ENCODE measurements at regions not wholly inside any gene's neighbourhood (a gene's known extent, or its start where the extent isn't known, plus 50 kb on each side); places are given as distances from the start of the nearest gene placed in this dataset.

GRCh38 chr20:43295263-43295662, 105.6 kb upstream of the PTPRT start:
- WGBS: 87% methylated on average over 9 of the region's 9 CpGs
- H3K4me1 ChIP-seq (ENCODE audit: control insufficient read depth, insufficient read depth, low read depth, low read length): no peaks in the 10 kb centered on the region

GRCh38 chr20:43294031-43294430, 104.3 kb upstream of the PTPRT start:
- WGBS: 65% methylated on average over 2 of the region's 4 CpGs
- no peak overlapping the region for H4K91ac ChIP-seq (ENCODE audit: low read length)
- H3K79me1 ChIP-seq (replicated peaks; ENCODE audit: low read length, poor library complexity, severe bottlenecking): no peaks in the 10 kb centered on the region

More at GRCh38 chr20:43295263-43295662, 105.6 kb upstream of the PTPRT start:
- no peak overlapping the region for H3K4me3 ChIP-seq (ENCODE audit: insufficient read depth in 1 of 2, low read depth in 1 of 2, low read length in 2 of 2)
- no peak for DNase-seq
- H3K27me3 ChIP-seq (ENCODE audit: control insufficient read depth in 1 of 2, insufficient read depth in 1 of 2, low read length in 2 of 2): peaks cover 0 to 15% of the 10 kb centered on the region in 2 experiments
- H2BK12ac ChIP-seq (ENCODE audit: low read length in 2 of 2): no peak overlapping the region
- H3K27ac ChIP-seq (ENCODE audit: low read length, poor library complexity, severe bottlenecking): no peak overlapping the region
- no peak overlapping the region for H2BK15ac ChIP-seq (ENCODE audit: low read depth, poor library complexity, severe bottlenecking)
- H3K9me3 ChIP-seq (ENCODE audit: control insufficient read depth, low read length): peaks cover 11% of the 10 kb centered on the region
- no peak overlapping the region for H3K9ac ChIP-seq (ENCODE audit: low read length)
- no peak overlapping the region for H3K4me2 ChIP-seq (ENCODE audit: low read length, poor library complexity, severe bottlenecking)
- no peak overlapping the region for H3K14ac ChIP-seq (ENCODE audit: low read length in 2 of 2)
- no peak overlapping the region for H4K8ac ChIP-seq (ENCODE audit: low read length)
- no peak overlapping the region for H2BK120ac ChIP-seq (ENCODE audit: low read depth, low read length)
- H2AFZ ChIP-seq (ENCODE audit: low read depth, low read length): no peak overlapping the region
- H3K4ac ChIP-seq (ENCODE audit: low read depth in 1 of 2, low read length in 2 of 2): no peak overlapping the region
- H2AK5ac ChIP-seq (ENCODE audit: low read length, severe bottlenecking): no peak overlapping the region
- H3K79me1 ChIP-seq (replicated peaks; ENCODE audit: low read length, poor library complexity, severe bottlenecking): no peaks in the 10 kb centered on the region
- no peak overlapping the region for H2BK5ac ChIP-seq (ENCODE audit: low read depth, low read length, poor library complexity, severe bottlenecking)
- H3K18ac ChIP-seq (ENCODE audit: low read depth in 1 of 2, low read length in 2 of 2): no peak overlapping the region
- H3K36me3 ChIP-seq (ENCODE audit: control insufficient read depth in 1 of 2, insufficient read depth in 2 of 2, low read depth in 1 of 2, low read length in 2 of 2): no peaks in the 10 kb centered on the region
- no peak overlapping the region for H4K91ac ChIP-seq (ENCODE audit: low read length)
- H3K23ac ChIP-seq (ENCODE audit: low read length in 2 of 2): no peak overlapping the region

GRCh38 chr20:43293068-43293786, 103.5 kb upstream of the PTPRT start:
- peaks cover 11% of the 10 kb centered on the region for H3K9me3 ChIP-seq (ENCODE audit: control insufficient read depth, low read length)
- H3K14ac ChIP-seq (ENCODE audit: low read length in 2 of 2): no peak overlapping the region
- no peak overlapping the region for H3K9ac ChIP-seq (ENCODE audit: low read length)
- H2AK5ac ChIP-seq (ENCODE audit: low read length, severe bottlenecking): no peak overlapping the region
- 78% methylated on average over 11 of the region's 11 CpGs for WGBS
- H2BK15ac ChIP-seq (ENCODE audit: low read depth, poor library complexity, severe bottlenecking): no peak overlapping the region
- peak overlapping the region; percentile 10 for H2AFZ ChIP-seq (ENCODE audit: low read depth, low read length)
- no peak overlapping the region for H4K8ac ChIP-seq (ENCODE audit: low read length)
- H3K27me3 ChIP-seq (ENCODE audit: control insufficient read depth in 1 of 2, insufficient read depth in 1 of 2, low read length in 2 of 2): peaks cover 0 to 15% of the 10 kb centered on the region in 2 experiments
- no peaks in the 10 kb centered on the region for H3K4me1 ChIP-seq (ENCODE audit: control insufficient read depth, insufficient read depth, low read depth, low read length)
- no peak overlapping the region for H2BK5ac ChIP-seq (ENCODE audit: low read depth, low read length, poor library complexity, severe bottlenecking)
- H3K4me3 ChIP-seq (ENCODE audit: insufficient read depth in 1 of 2, low read depth in 1 of 2, low read length in 2 of 2): no peak overlapping the region
- H2BK120ac ChIP-seq (ENCODE audit: low read depth, low read length): no peak overlapping the region
- H3K23ac ChIP-seq (ENCODE audit: low read length in 2 of 2): no peak overlapping the region
- H2BK12ac ChIP-seq (ENCODE audit: low read length in 2 of 2): no peak overlapping the region
- H3K79me1 ChIP-seq (replicated peaks; ENCODE audit: low read length, poor library complexity, severe bottlenecking): no peaks in the 10 kb centered on the region
- no peak for DNase-seq
- no peak overlapping the region for H3K18ac ChIP-seq (ENCODE audit: low read depth in 1 of 2, low read length in 2 of 2)
- no peaks in the 10 kb centered on the region for H3K36me3 ChIP-seq (ENCODE audit: control insufficient read depth in 1 of 2, insufficient read depth in 2 of 2, low read depth in 1 of 2, low read length in 2 of 2)
- no peak overlapping the region for H3K27ac ChIP-seq (ENCODE audit: low read length, poor library complexity, severe bottlenecking)
- H3K4me2 ChIP-seq (ENCODE audit: low read length, poor library complexity, severe bottlenecking): no peak overlapping the region
- H4K91ac ChIP-seq (ENCODE audit: low read length): no peak overlapping the region
- H3K4ac ChIP-seq (ENCODE audit: low read depth in 1 of 2, low read length in 2 of 2): no peak overlapping the region

More at GRCh38 chr20:43294031-43294430, 104.3 kb upstream of the PTPRT start:
- Histone ChIP-seq H3K4me2 (ENCODE audit: low read length, poor library complexity, severe bottlenecking) (no peak overlapping the region), H3K18ac (ENCODE audit: low read depth in 1 of 2, low read length in 2 of 2) (no peak overlapping the region), H3K23ac (ENCODE audit: low read length in 2 of 2) (no peak overlapping the region), H3K27ac (ENCODE audit: low read length, poor library complexity, severe bottlenecking) (no peak overlapping the region), H3K14ac (ENCODE audit: low read length in 2 of 2) (no peak overlapping the region), H2BK12ac (ENCODE audit: low read length in 2 of 2) (no peak overlapping the region), H2BK5ac (ENCODE audit: low read depth, low read length, poor library complexity, severe bottlenecking) (no peak overlapping the region), H3K9me3 (ENCODE audit: control insufficient read depth, low read length) (peaks cover 11% of the 10 kb centered on the region), H2AFZ (ENCODE audit: low read depth, low read length) (no peak overlapping the region), H3K4ac (ENCODE audit: low read depth in 1 of 2, low read length in 2 of 2) (no peak overlapping the region), H2BK120ac (ENCODE audit: low read depth, low read length) (no peak overlapping the region), H3K4me1 (ENCODE audit: control insufficient read depth, insufficient read depth, low read depth, low read length) (no peaks in the 10 kb centered on the region), H4K8ac (ENCODE audit: low read length) (no peak overlapping the region), H3K36me3 (ENCODE audit: control insufficient read depth in 1 of 2, insufficient read depth in 2 of 2, low read depth in 1 of 2, low read length in 2 of 2) (no peaks in the 10 kb centered on the region), H3K27me3 (ENCODE audit: control insufficient read depth in 1 of 2, insufficient read depth in 1 of 2, low read length in 2 of 2) (peaks cover 0 to 15% of the 10 kb centered on the region in 2 experiments), H3K4me3 (ENCODE audit: insufficient read depth in 1 of 2, low read depth in 1 of 2, low read length in 2 of 2) (no peak overlapping the region), H2AK5ac (ENCODE audit: low read length, severe bottlenecking) (no peak overlapping the region), H2BK15ac (ENCODE audit: low read depth, poor library complexity, severe bottlenecking) (no peak overlapping the region), H3K9ac (ENCODE audit: low read length) (no peak overlapping the region)
- DNase-seq: no peak

GRCh38 chr20:43292222-43292621, 102.5 kb upstream of the PTPRT start:
- no peak overlapping the region for H4K91ac ChIP-seq (ENCODE audit: low read length)
- WGBS: 78% methylated on average over 3 of the region's 3 CpGs

More at GRCh38 chr20:43292222-43292621, 102.5 kb upstream of the PTPRT start:
- Histone ChIP-seq H2AK5ac (ENCODE audit: low read length, severe bottlenecking) (no peak overlapping the region), H3K4ac (ENCODE audit: low read depth in 1 of 2, low read length in 2 of 2) (no peak overlapping the region), H4K8ac (ENCODE audit: low read length) (no peak overlapping the region), H2BK120ac (ENCODE audit: low read depth, low read length) (no peak overlapping the region), H3K9me3 (ENCODE audit: control insufficient read depth, low read length) (peaks cover 10% of the 10 kb centered on the region), H3K4me1 (ENCODE audit: control insufficient read depth, insufficient read depth, low read depth, low read length) (no peaks in the 10 kb centered on the region), H3K18ac (ENCODE audit: low read depth in 1 of 2, low read length in 2 of 2) (no peak overlapping the region), H3K14ac (ENCODE audit: low read length in 2 of 2) (no peak overlapping the region), H2BK15ac (ENCODE audit: low read depth, poor library complexity, severe bottlenecking) (no peak overlapping the region), H2AFZ (ENCODE audit: low read depth, low read length) (no peak overlapping the region), H3K79me1 (replicated peaks; ENCODE audit: low read length, poor library complexity, severe bottlenecking) (no peaks in the 10 kb centered on the region), H3K9ac (ENCODE audit: low read length) (no peak overlapping the region), H3K23ac (ENCODE audit: low read length in 2 of 2) (no peak overlapping the region), H3K4me3 (ENCODE audit: insufficient read depth in 1 of 2, low read depth in 1 of 2, low read length in 2 of 2) (no peak overlapping the region), H2BK5ac (ENCODE audit: low read depth, low read length, poor library complexity, severe bottlenecking) (no peak overlapping the region), H3K27ac (ENCODE audit: low read length, poor library complexity, severe bottlenecking) (no peak overlapping the region), H3K36me3 (ENCODE audit: control insufficient read depth in 1 of 2, insufficient read depth in 2 of 2, low read depth in 1 of 2, low read length in 2 of 2) (no peaks in the 10 kb centered on the region), H3K4me2 (ENCODE audit: low read length, poor library complexity, severe bottlenecking) (no peak overlapping the region), H2BK12ac (ENCODE audit: low read length in 2 of 2) (no peak overlapping the region), H3K27me3 (ENCODE audit: control insufficient read depth in 1 of 2, insufficient read depth in 1 of 2, low read length in 2 of 2) (peaks cover 0 to 15% of the 10 kb centered on the region in 2 experiments)
- no peak for DNase-seq
